Posterior vena cava (tissue), 2 donors: ENCODE measurements at regions not wholly inside any gene's neighbourhood (a gene's known extent, or its start where the extent isn't known, plus 50 kb on each side); places are given as distances from the start of the nearest gene placed in this dataset.

ENCODE experiments used
- DNase-seq: peaks from one replicate; pipeline ENCODE4 v3.0.0-alpha.2; 2020; ENCODE audit warnings: low spot score
- intact Hi-C, 2 donors: fragments of 100-400 bp; cut with DNase I; formaldehyde crosslinking; loops; one replicate each; pipeline versions ENCODE4 v1.14.1 to v1.14.2; 2022 to 2023
- donor health status: DM: yes; HTN: yes; CAD: no.
- donor health status: DM: yes; HTN: yes; CAD: no.

DNA sequence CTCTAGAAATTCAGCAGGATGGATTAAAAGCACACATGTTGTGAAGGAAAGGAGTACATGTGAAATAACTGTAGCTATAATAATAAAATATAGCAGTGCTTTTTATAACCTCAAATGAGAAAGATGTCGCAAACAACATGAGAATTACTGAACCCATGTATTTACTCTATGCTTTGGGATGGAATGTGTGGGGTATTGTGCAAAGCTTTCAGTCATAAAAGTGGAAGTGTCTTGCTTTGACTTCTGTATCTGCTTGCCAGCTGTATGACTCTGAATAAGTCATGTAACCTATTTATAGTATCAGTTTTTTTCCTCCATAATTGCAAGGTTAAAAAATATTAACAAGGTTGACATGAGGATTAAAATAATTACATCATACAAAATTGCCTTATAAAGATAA, 519.3 kb upstream of the CADM2 start:
- intact Hi-C loops, result no loop called here
- no peak for DNase-seq

DNA sequence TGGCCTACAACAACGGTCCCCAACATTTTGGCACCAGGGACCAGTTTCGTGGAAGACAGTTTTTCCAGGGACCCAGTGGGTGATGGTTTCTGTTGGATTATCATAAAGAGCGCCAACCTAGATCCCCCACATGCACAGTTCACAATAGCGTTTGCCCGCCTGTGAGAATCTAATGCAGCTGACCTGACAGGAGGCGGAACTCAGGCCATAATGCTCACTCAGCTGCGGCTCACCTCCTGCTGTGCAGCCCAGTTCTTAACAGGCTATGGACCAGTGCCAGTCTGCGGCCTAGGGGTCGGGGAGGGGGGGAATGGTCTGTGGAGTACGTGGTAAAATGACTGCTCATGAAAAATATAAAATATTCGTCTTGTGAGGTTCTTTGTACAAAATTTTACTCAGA, 518.5 kb upstream of the CADM2 start:
- intact Hi-C loops, result no loop called here
- DNase-seq, result no peak

DNA sequence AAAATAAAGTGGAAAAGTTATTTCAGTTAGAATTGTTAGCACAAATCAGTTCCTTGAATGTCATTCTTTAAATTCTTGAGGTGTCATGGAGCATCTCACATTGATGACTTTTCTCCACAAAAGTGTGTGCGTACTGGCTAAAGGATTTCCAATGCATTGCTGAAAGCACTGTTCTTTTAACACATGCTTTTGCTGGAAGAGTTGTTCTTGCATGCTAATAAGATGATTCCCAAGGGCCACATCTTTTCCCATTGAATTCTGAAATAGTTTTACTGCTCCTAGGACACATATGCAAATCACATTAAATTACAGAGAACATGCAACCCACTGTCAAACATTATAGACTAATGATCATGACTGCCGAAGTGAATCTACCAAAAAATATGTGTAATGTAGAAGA, 516.3 kb upstream of the CADM2 start:
- intact Hi-C loops, result no loop called here

DNA sequence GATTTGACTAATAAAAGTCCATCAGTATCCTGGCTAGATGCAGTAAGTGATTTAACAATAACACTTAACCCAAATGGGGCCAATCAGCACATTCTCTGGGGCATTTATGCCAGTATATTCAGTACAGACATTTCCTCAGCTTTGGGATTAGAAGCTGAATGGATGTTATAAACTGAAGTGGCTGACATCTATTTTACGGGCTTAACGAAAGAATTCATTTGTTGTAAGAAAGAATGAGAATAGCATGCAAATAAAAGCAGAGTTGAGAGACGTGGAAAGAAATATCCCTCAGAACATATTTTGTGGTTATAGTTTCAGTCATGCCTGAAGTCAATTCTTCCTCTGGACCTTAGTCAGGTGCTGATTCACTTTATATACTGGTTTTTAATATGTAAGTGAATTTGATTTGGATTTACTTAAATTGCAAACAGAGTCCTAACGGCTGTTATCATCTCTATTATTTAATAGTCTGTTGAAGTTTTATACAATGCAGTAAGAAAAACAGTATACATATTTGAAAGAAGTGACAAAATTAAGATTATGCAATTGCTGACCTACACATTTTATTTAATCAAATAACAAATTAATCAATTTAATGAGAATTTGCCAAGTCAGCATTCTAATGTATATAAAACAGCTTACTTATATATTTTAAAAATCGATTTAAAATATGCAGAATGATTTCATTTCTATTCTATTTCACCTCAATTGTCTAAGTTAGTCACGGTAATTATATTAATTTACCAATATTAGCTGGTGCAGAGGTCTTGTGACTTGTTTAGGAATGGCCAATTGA, 513.9 kb upstream of the CADM2 start:
- DNase-seq, result no peak
- intact Hi-C loops, result no loop called here

More for the DNA sequence above, 516.3 kb upstream of the CADM2 start:
- no peak for DNase-seq

DNA sequence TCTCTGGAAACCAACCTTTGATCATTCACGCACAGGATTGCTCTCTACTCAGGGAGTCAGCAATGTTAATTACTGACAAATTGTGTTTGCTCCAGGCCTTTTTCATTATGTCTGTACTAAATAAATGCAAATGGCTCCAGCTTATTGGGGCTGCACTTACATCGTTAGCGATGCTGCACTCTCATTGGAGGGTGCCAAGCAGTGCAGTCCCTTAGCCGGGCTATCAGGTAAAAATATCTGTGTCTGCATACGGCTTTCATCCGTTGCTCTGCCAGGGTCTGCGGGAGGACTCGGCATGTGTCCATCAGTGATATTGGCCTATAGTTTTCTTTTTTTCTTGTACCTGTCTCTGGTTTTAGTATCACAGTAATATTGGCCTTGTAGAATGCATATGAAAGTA, 471.5 kb upstream of the CADM2 start:
- intact Hi-C loops, result no loop called here
- DNase-seq, result no peak

DNA sequence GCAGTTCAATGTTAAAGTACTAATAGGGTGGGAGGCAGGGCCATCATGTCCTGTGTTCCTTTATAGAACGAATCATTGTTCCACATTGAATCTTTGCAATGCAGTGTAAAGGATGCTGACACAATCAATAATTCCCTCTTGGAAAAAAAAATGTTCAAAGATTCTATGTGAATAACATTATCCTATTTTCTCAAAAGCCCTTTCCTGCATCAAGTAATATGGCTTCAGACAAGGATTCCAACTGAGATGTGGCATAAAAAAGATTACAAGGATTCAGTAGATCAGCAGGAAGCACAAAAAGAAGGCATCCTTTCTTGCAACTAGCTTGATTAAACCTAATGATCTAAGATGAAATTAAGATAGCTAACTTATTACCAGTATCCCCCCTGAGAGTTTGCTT, 454.0 kb upstream of the CADM2 start:
- intact Hi-C loops, result loop anchor here in 1 of 2 donors (5.0 kb wide), 1 partner anchor 1613 kb away; no protein-coding TSS in a partner anchor
- no peak for DNase-seq

DNA sequence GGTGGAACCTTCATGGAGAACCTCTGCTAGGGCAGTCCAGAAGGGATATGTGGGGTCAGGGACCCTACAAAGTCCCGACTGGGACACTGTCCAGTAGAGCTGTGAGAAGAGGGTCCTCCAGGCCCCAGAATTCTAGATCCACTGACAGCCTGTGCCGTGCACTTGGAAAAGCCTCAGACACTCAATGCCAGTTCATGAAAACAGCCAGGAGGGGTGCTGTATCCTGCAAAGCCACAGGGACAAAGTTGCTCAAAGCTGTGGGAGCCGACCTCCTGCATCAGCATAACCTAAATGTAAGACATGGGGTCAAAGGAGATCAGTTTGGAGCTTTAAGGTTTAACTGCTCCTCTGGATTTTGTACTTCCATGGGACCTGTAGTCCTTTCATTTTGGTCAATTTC, 448.8 kb upstream of the CADM2 start:
- intact Hi-C loops, result no loop called here
- no peak for DNase-seq

DNA sequence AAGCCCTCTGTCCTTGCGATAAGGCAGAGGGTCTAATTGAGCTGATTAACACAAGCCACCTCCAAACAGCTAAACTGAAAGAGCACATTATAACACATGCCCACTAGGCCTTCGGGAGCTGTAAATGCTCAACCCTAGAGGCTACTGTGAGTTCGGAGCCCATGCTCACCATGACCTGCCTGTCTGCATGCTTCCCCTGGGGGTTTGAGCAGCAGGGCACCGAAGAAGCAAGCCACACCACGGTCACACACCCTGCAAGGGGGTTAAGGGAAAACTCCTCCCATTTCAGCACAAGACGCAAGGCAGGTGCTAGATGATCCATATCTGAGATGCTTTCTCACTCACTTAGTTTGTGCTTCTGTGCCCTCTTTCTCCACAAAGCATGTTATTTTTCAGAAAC, 435.9 kb upstream of the CADM2 start:
- intact Hi-C loops, result no loop called here
- DNase-seq, result peak; percentile 52

DNA sequence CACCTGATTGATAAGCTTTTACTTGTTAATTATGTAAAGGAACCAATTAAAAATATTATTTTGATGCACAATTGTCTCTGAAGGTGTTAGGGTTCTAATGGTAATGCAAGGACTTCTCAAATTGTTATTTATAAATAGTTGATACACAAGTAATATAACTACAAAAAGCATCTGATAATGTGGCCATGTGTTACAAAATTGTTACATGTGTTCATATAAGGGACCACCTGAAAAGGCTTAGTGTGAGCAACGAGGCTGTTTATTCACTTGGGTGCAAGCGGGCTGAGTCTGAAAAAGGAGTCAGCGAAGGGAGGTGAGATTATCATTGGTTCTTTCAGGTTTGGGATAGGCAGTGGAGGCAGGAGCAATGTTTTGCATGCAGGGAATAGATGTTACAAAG, 421.9 kb upstream of the CADM2 start:
- no peak for DNase-seq
- intact Hi-C loops, result no loop called here

DNA sequence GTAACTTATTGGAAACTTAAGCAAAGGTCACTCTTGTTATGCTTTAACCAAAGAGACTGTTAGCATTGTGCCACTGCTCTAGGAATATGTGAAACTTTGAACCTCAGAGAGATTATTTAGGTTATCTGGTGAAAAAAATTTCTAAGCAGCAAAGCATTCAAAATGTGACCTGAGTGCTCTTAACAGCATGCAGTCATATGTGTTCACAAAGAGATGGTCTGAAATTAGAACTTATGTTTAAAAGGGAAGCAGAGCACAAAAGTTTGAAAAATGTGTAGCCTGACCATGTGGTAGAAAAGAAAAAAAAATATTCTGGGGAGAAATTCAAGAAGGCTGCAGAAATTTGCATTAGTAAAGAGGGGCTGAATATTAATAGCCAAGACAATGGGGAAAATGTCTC, 420.2 kb upstream of the CADM2 start:
- intact Hi-C loops, result no loop called here
- no peak for DNase-seq

DNA sequence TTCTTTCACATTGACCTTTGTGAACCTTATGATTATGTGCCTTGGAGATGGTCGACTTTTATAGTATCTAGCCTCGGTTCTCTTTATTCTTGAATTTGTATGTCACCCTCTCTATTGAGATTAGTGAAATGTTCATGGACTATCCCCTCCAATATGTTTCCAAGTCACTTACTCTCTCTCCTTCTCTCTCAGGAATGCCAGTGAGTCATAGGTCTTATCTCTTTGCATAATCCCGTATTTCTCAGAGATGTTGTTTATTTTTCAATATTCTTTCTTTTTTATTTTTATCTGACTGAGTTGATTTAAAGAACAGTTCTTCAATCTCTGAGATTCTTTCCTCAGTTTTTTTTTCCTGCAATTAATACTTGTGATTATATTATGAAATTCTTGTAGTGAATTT, 411.6 kb upstream of the CADM2 start:
- DNase-seq, result no peak
- intact Hi-C loops, result no loop called here

DNA sequence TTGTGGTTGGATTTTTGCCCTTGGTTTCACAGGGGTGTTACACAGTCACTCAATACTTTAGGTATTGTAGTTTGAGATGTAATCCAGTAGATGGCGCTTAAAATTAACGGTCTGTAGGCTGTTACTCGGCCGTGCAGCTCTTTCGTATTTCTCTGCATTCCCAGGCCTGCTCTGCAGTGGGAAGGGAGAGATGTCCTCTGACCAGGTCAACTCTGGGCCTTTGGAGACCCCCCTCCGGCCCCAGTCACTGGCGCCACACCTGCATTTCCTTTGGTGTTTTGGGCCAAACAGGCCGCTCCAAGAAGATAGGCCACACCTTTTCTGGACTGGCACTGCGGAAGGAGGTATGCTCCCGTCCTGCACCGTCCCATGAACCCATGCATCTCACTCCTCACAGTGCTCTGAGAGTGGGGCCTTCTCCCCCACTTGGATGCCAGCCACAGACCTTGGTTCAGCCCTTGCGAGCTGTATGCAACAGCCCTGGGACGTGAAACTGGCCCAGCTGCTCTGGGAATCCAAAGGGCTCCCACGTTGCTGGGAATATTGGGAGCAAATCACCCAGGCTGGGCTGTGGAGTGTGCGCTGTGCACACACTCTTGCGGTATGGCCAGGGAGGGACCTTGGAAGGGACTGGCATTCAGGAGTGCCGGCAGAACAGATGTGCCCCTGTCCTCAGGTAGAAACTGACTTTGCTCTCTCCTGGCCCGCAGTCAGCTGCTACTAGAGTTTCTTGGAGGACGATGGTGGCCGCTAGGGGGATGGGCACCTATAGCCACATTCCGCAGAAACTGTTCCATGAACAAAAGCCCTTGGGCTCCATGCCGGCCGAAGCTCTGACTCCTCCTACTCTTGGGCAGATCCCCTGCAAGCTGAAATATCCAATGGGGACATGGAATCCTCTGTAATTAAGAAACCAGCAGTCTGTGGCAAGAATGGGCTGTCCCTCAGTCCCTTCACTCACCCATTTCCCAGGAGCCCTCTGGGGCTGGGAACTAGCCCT, 410.5 kb upstream of the CADM2 start:
- no peak for DNase-seq
- intact Hi-C loops, result no loop called here

DNA sequence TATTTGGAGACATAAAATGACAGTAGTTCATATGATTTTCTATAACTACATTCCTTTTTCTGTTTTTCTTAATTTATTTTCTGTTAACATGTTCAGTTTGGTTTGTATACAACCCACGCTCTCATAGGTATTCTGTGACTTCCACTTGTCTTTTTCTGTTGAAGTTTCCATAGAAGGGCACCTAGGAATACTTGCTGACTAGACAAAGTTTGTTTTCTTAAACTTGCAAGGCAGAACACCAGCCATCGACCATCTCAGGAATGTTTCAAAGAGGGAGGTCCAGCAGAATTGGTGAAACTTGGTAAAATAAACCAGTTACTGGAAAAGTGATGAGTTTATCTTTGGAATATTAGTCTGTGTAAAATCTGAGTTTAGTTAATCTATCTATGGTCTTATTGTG, 403.2 kb upstream of the CADM2 start:
- no peak for DNase-seq
- intact Hi-C loops, result no loop called here

DNA sequence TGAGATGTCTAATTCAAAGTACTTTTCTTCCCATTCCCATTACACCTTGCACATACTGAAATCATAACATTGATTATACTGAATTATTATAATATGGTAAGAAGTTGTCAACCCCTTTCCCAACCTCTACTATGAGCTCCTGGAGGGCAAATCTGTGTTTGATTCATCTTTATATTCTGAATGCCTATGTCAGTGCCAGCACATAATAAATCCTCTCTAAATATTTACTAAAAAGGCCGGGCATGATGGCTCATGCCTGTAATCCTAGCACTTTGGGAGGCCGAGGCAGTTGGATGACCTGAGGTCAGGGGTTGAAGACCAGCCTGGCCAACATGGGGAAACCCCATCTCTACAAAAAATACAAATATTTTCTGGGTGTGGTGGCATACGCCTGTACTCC, 392.5 kb upstream of the CADM2 start:
- intact Hi-C loops, result no loop called here
- no peak for DNase-seq

DNA sequence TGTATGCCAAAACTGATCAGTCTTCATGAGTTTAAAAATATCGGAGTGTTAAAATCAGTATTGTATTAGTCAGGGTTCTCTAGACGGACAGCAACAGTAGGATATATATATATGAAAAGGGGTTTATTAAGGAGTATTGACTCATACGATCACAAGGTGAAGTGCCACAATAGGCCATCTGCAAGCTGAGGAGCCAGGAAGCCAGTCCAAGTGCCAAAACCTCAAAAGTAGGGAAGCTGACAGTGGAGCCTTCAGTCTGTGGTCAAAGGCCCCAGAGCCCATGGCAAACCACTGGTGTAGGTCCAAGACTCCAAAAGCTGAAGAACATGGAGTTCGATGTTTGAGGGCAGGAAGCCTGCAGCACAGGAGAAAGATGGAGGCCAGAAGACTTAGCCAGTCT, 391.0 kb upstream of the CADM2 start:
- intact Hi-C loops, result no loop called here
- no peak for DNase-seq

DNA sequence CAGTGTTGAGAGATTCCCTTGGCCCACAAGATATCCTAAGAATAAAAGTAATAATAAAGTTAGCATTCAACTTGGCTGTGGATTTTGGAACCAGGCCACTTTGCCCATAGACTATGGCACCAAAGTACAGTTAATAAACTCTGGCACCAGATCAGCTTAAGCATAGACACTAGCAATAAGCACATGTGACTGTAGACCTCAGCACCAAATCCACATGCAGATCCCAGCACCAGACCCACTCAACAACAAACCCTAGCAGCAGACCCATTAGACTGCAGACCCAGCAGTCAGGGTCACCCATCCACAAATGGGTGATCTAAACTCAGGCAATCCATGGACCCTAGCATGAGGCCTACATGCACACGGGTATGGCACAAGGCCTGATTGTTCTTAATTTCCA, 384.8 kb upstream of the CADM2 start:
- DNase-seq, result no peak
- intact Hi-C loops, result no loop called here

DNA sequence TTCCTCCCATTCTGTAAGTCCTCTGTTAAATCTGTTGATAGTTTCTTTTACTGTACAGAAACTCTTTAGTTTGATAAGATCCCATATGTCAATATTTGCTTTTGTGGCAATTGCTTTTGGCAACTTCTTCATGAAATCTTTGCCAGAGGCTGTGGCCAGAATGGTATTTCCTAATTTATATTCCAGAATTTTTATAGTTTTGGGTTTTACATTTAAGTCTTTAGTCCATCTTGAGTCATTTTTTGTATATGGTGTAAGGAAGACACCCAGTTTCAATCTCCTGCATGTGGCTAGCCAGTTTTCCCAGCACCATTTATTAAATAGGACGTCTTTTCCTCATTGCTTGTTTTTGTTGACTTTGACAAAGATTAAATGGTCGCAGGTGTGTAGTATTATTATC, 372.4 kb upstream of the CADM2 start:
- DNase-seq, result no peak
- intact Hi-C loops, result no loop called here

DNA sequence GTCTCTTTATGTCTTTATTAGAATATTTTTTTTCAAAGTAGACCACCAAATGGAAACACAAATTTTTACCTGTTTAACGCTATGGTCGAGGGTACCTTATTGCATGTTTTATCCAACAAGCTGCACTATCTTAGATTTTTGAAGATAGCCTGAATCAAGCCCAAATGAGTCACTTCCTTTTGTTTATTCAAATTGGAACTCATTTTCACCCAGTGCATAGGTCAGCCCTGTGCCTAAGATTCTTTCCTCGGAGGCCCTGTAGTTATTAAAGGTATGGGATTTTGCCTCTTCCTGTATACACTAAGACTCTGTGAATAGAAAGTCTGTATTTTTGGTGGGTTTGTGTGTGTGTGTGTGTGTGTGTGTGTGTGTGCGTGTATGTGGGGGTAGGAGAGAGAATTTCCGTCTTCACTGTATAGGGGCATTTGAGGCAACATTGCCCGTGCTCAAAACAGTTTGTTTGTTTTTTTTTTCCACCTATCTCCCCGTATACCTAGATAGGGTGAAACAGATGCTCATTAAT, 358.0 kb upstream of the CADM2 start:
- intact Hi-C loops, result no loop called here
- DNase-seq, result no peak

DNA sequence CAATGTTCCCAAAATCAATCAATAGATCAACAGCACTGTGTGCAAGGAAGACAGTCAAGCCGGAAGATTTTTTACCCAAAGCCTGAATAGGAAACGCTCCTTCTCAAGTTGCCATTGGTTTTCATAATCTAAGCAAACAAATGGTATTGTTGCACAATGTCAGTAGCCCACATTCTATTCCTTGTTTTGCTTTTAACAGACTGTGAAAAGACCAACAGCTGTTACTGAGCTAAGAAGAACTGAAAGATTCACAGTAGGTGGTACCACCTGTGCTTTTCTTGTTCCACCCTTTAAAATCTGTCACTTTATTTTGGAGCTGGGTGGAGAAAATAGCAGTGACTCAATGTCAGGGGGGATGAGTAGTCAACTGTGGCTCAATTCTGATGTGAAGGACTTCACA, 357.5 kb upstream of the CADM2 start:
- no peak for DNase-seq
- intact Hi-C loops, result no loop called here

DNA sequence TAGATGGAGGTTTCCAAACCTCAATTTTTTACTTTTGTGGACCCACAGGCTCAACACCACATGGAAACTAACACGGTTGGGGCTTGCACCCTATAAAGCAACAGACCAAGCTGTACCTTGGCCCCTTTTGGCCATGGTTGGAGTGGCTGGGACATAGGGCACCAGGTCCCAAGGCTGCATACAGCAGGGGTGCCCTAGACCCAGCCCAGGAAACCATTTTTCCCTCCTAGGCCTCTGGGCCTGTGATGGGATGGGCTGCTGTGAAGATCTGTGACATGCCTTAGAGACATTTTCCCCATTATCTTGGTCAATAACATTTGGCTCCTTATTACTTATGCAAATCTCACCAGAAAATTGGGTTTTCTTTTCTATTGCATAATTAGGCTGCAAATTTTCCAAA, 337.0 kb upstream of the CADM2 start:
- DNase-seq, result no peak
- intact Hi-C loops, result no loop called here
